Natural killer cell treated with Interleukin-12 subunit alpha and Interleukin-12 subunit beta and Interleukin-15 and Interleukin-18, amount 100 ng/mL, for 72 hours (primary cell): ENCODE measurements at regions not wholly inside any gene's neighbourhood (a gene's known extent, or its start where the extent isn't known, plus 50 kb on each side); places are given as distances from the start of the nearest gene placed in this dataset.
"Not testable (repeated sequence)": the region's sequence is repeated elsewhere in the genome, so short reads cannot be mapped to it uniquely, and the experiment has no call there.

Source experiments
- ATAC-seq, 2 donors: fragments of 150-1000 bp; cut with Tn5 transposase in 1 of 2; sonication (Bioruptor Pico), chemical (Tn5 transposase) in 1 of 2; 2 replicates each; pipeline ENCODE4 v1.10.0; 2021
- DNase-seq: peaks from one replicate; pipeline ENCODE4 v3.0.0; 2022; ENCODE audit warnings: low spot score
- H3K27ac Mint-ChIP-seq, 2 donors: 1 replicate in 1 of 2; 2 replicates in 1 of 2; pipeline ENCODE4 v1.8.0; 2022; ENCODE audit warnings: mixed read lengths in 2 of 2, mild to moderate bottlenecking in 1 of 2, moderate library complexity in 1 of 2
- H3K27me3 Mint-ChIP-seq, 2 donors: 1 replicate in 1 of 2; 2 replicates in 1 of 2; pipeline ENCODE4 v1.8.0; 2022; ENCODE audit warnings: mixed read lengths in 2 of 2
- H3K36me3 Mint-ChIP-seq: one replicate; pipeline ENCODE4 v1.8.0; 2022; ENCODE audit warnings: mixed read lengths
- H3K4me1 Mint-ChIP-seq, 2 donors: 1 replicate in 1 of 2; 2 replicates in 1 of 2; pipeline ENCODE4 v1.8.0; 2022; ENCODE audit warnings: low read depth in 2 of 2, mixed read lengths in 2 of 2, mild to moderate bottlenecking in 1 of 2
- H3K4me3 Mint-ChIP-seq: one replicate; pipeline ENCODE4 v1.8.0; 2022; ENCODE audit warnings: mixed read lengths
- H3K9me3 Mint-ChIP-seq: 2 replicates; pipeline ENCODE4 v1.8.0; 2022; ENCODE audit warnings: mixed read lengths

GRCh38 chr3:162541923-162542322, 1045.3 kb downstream of the OTOL1 start:
- Mint-ChIP-seq H3K36me3 (no peaks in the 10 kb centered on the region), H3K4me1 (no peaks in the 10 kb centered on the region), H3K27me3 (no peaks in the 10 kb centered on the region), H3K4me3 (no peak overlapping the region), H3K27ac (no peak overlapping the region), H3K9me3 (peaks cover 10% of the 10 kb centered on the region)
- no peak for ATAC-seq
- no peak for DNase-seq

DNA sequence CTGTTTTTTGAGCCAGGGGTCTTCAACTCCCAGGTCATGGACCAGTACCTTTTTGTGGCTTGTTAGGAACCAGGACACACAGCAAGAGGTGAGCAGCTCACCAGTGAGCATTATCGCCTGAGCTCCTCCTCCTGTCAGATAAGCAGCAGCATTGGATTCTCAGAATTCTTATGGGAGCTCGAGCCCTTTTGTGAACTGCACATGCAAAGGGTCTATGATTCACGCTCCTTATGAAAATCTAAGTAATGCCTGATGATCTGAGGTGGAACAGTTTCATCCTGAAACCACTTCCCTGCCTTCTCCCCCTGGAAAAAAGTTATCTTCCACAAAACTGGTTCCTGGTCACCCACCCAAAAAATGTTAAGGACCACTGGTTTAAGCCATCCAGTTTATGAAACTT, 1047.6 kb downstream of the OTOL1 start:
- Mint-ChIP-seq H3K27ac (no peak overlapping the region), H3K36me3 (no peaks in the 10 kb centered on the region), H3K9me3 (peaks cover 5% of the 10 kb centered on the region), H3K4me1 (no peaks in the 10 kb centered on the region), H3K27me3 (no peaks in the 10 kb centered on the region), H3K4me3 (no peak overlapping the region)
- ATAC-seq (no peak), DNase-seq (no peak)

- no peaks in the 10 kb centered on the region for H3K27me3 Mint-ChIP-seq
- no peak overlapping the region for H3K4me3 Mint-ChIP-seq
- peaks cover 16% of the 10 kb centered on the region for H3K9me3 Mint-ChIP-seq
- ATAC-seq (no peak), DNase-seq (no peak)
- no peaks in the 10 kb centered on the region for H3K4me1 Mint-ChIP-seq
- H3K36me3 Mint-ChIP-seq = no peaks in the 10 kb centered on the region
- no peak overlapping the region for H3K27ac Mint-ChIP-seq
Measured at GRCh38 chr3:162546910-162547309, 1050.3 kb downstream of the OTOL1 start.

DNA sequence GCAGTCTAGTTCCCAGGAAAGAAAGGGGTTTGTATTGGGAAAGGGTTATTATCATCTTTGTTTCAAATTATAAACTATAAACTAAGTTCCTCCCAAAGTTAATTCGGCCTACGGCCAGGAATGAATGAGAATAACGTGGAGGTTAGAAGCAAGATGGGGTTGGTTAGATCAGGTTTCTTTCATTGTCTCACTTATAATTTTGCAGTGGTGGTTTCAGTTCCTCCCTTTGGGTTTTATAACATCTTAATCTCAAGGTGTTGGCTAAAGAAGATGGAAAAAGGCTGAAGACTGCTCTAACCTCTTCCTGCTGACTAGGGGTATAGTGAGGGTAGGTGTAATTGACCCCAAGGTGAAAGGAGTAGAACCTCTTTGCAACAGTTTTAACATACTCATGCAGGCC, 1050.7 kb downstream of the OTOL1 start:
- H3K4me1 Mint-ChIP-seq = no peaks in the 10 kb centered on the region
- no peaks in the 10 kb centered on the region for H3K27me3 Mint-ChIP-seq
- H3K36me3 Mint-ChIP-seq = no peaks in the 10 kb centered on the region
- ATAC-seq = no peak
- DNase-seq = no peak
- H3K9me3 Mint-ChIP-seq = peaks cover 17% of the 10 kb centered on the region
- H3K27ac Mint-ChIP-seq = no peak overlapping the region
- no peak overlapping the region for H3K4me3 Mint-ChIP-seq

DNA sequence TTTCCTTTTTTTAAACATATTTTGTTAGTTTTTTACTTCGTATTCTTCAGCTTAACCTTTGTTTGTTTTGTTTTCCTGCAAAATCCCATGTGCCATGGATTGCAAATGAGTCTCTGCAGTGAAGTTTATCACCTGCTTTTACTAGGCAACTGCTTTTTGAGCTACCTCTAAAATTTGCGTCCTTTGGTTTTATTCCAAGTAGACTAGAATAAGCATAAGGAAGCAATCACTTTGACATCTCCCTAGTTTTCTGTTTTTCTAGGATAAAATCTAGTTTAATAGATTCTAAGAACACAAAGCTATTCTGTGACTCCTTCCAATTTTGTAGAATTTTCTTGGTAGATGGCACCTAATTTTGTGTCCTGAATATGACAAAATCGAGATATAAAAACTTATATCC, 1059.2 kb downstream of the OTOL1 start:
- no peak overlapping the region for H3K27ac Mint-ChIP-seq
- H3K4me1 Mint-ChIP-seq = no peaks in the 10 kb centered on the region
- no peaks in the 10 kb centered on the region for H3K36me3 Mint-ChIP-seq
- no peak for ATAC-seq
- H3K9me3 Mint-ChIP-seq = peaks cover 27% of the 10 kb centered on the region
- DNase-seq = no peak
- no peaks in the 10 kb centered on the region for H3K27me3 Mint-ChIP-seq
- no peak overlapping the region for H3K4me3 Mint-ChIP-seq

DNA sequence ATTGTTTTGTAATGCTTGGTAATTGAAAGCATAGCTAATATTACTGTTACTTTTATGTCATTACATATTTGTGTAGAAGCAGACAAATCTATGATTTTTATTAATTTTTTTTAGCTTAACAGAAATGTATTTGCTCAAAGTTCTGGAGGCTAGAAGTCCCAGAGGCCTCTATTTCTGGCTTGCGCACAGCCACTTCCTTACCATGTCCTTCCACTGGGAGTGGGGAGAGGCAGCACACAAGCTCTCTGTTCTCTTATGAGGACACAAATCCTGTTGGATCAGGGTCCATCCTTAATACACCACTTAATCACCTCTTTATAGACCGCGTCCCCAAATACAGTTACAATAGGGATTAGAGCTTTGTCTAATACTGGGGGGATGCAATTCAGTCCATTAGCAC, 1061.4 kb downstream of the OTOL1 start:
- Mint-ChIP-seq H3K4me3 (no peak overlapping the region), H3K36me3 (no peaks in the 10 kb centered on the region), H3K9me3 (peaks cover 14% of the 10 kb centered on the region), H3K4me1 (no peaks in the 10 kb centered on the region), H3K27ac (no peak overlapping the region), H3K27me3 (no peaks in the 10 kb centered on the region)
- DNase-seq (no peak), ATAC-seq (no peak)

DNA sequence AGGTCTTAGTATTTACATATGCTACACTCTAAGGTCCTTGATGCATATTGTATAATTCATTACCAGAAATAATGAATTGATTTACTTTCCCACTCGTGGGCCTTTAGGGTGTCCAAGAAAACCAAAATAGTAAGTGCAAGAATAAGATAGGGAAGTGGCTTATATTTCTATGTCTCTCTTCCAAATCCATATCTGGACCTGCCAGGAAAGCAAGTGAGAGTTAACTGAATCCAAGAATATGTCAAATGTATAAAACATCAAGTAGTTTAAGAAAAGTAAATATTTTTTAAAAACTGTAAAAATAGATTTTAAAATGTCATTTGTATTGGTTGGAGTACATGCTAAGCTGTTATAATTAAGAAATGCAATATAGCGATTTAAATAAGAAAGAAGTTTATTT, 1072.1 kb downstream of the OTOL1 start:
- Mint-ChIP-seq H3K4me1 (no peaks in the 10 kb centered on the region), H3K27ac (no peak overlapping the region), H3K36me3 (no peaks in the 10 kb centered on the region), H3K27me3 (no peaks in the 10 kb centered on the region), H3K4me3 (no peak overlapping the region), H3K9me3 (peaks cover 8% of the 10 kb centered on the region)
- no peak for ATAC-seq
- no peak for DNase-seq

GRCh38 chr3:162569314-162569713, 1072.7 kb downstream of the OTOL1 start:
- DNase-seq = no peak
- H3K9me3 Mint-ChIP-seq = peaks cover 8% of the 10 kb centered on the region
- H3K27me3 Mint-ChIP-seq = no peaks in the 10 kb centered on the region
- H3K36me3 Mint-ChIP-seq = no peaks in the 10 kb centered on the region
- H3K27ac Mint-ChIP-seq = no peak overlapping the region
- no peak for ATAC-seq
- H3K4me3 Mint-ChIP-seq = no peak overlapping the region
- no peaks in the 10 kb centered on the region for H3K4me1 Mint-ChIP-seq

DNA sequence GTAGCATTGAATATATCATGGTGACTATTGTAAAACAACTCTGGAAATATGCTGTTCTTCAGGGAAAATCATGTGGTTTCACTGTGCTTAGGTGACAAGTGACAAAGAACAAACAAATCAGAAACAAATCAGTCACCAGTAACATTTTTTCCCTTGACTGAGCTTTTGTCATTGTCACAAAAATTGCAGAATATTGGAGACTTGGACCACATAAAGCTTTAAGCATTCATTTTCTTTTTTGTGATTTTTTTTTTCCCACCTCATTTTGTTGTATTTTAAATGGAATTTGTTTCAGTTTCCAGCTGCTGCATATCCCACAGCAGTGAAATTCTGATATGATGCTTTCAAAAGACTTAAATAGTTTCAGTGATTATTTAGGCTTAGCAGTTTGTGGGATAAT, 1088.4 kb downstream of the OTOL1 start:
- H3K36me3 Mint-ChIP-seq = no peaks in the 10 kb centered on the region
- no peak for DNase-seq
- H3K27me3 Mint-ChIP-seq = no peaks in the 10 kb centered on the region
- no peaks in the 10 kb centered on the region for H3K4me1 Mint-ChIP-seq
- H3K27ac Mint-ChIP-seq = no peak overlapping the region
- H3K9me3 Mint-ChIP-seq = peaks cover 8% of the 10 kb centered on the region
- ATAC-seq = no peak
- H3K4me3 Mint-ChIP-seq = no peak overlapping the region

DNA sequence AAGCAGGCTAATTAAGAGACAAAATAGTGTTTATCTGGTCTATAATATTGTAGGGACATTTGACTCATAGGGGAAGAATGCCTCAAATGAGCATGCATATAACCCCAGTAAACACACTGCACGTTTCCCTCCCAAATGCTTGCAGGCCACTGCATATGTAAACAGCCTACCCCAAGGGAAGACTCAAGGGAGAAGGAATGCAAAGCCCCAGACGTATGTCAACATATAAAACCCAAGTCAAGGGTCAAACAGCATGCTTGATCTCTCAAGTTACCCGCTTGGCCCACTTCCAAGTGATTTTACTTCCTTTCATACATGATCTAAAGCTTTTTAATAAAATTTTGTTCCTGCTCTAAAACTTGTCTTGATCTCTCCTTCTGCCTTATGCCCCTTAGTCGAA, 1090.0 kb downstream of the OTOL1 start:
- DNase-seq (no peak), ATAC-seq (no peak)
- no peak overlapping the region for H3K4me3 Mint-ChIP-seq
- no peaks in the 10 kb centered on the region for H3K27me3 Mint-ChIP-seq
- no peaks in the 10 kb centered on the region for H3K36me3 Mint-ChIP-seq
- no peaks in the 10 kb centered on the region for H3K4me1 Mint-ChIP-seq
- peaks cover 12% of the 10 kb centered on the region for H3K9me3 Mint-ChIP-seq
- no peak overlapping the region for H3K27ac Mint-ChIP-seq

- Mint-ChIP-seq H3K27ac (no peak overlapping the region), H3K4me3 (no peak overlapping the region), H3K4me1 (no peaks in the 10 kb centered on the region), H3K36me3 (peaks cover 5% of the 10 kb centered on the region), H3K27me3 (no peaks in the 10 kb centered on the region), H3K9me3 (peaks cover 17% of the 10 kb centered on the region)
- ATAC-seq (no peak), DNase-seq (no peak)
Measured at GRCh38 chr3:162597226-162597625, 1100.6 kb downstream of the OTOL1 start.

DNA sequence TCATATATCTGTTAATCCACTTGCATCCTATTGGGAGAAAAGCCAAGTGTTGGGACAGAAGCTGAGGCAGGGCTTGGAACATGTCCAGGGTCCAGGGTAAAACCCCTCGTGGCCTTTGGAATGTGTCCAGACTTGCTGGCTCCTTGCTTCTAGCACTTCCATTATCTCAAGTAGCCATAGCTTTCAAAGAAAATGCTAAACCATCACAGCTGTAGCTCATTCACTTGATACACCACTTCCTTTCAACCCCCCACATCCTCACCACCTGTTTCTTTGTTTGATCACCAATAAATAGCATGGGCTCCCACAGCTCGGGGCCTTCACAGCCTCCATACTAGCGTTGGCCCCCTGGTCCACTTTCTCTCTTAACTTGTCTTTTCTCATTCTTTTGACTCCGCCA, 1101.9 kb downstream of the OTOL1 start:
- Mint-ChIP-seq H3K36me3 (peaks cover 11% of the 10 kb centered on the region), H3K9me3 (peaks cover 17% of the 10 kb centered on the region)
- H3K4me1 Mint-ChIP-seq, ATAC-seq, H3K27me3 Mint-ChIP-seq, DNase-seq, H3K27ac Mint-ChIP-seq, H3K4me3 Mint-ChIP-seq: not testable (repeated sequence)

- not testable (repeated sequence) for H3K4me1 Mint-ChIP-seq, H3K4me3 Mint-ChIP-seq, ATAC-seq, H3K27me3 Mint-ChIP-seq, H3K27ac Mint-ChIP-seq, DNase-seq
- Mint-ChIP-seq H3K9me3 (peaks cover 17% of the 10 kb centered on the region), H3K36me3 (peaks cover 11% of the 10 kb centered on the region)
Measured at GRCh38 chr3:162599742-162600141, 1103.1 kb downstream of the OTOL1 start.

DNA sequence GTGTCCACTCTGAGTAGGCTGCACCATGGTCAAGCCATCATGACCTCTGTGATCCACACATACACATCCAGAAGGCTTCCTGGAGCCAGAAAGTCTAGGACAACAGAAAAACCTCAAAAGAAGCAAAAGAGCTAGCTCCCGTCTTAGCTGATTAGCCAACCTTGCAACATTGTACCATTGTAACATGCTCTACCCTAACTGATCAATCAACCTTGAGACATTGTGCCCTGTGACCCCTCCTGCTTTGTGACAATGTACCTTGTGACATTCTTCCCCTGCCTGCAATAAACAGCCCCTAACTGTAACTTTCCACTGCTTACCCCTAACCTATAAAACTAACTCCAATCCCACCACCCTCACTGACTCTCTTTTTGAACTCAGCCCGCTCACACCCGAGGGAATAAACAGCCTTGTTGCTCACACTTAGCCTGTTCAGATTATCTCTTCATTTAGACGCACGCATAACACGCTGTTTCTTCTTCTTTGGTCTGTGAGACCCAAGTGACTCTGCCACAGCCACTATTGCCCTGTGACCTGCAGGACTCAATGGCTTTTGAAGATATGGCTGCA, 1104.6 kb downstream of the OTOL1 start:
- DNase-seq = no peak
- H3K4me1 Mint-ChIP-seq = no peaks in the 10 kb centered on the region
- no peak overlapping the region for H3K27ac Mint-ChIP-seq
- H3K4me3 Mint-ChIP-seq = no peak overlapping the region
- H3K27me3 Mint-ChIP-seq = no peaks in the 10 kb centered on the region
- ATAC-seq = no peak
- peaks cover 22% of the 10 kb centered on the region for H3K9me3 Mint-ChIP-seq
- peaks cover 11% of the 10 kb centered on the region for H3K36me3 Mint-ChIP-seq

- no peak for ATAC-seq
- no peak for DNase-seq
- Mint-ChIP-seq H3K4me1 (no peaks in the 10 kb centered on the region), H3K27me3 (no peaks in the 10 kb centered on the region), H3K27ac (no peak overlapping the region), H3K36me3 (peaks cover 11% of the 10 kb centered on the region), H3K9me3 (peaks cover 22% of the 10 kb centered on the region), H3K4me3 (no peak overlapping the region)
Measured at GRCh38 chr3:162602619-162603018, 1106.0 kb downstream of the OTOL1 start.
